PC-3 (cell line): ENCODE measurements at regions not wholly inside any gene's neighbourhood (a gene's known extent, or its start where the extent isn't known, plus 50 kb on each side); places are given as distances from the start of the nearest gene placed in this dataset.
A peak's percentile ranks its signal among the peaks of the same experiment; 100 is the strongest.

ENCODE experiments used
- ATAC-seq: fragments of 200-7000 bp; cut with Tn5 transposase; 2 replicates; pipeline ENCODE4 v1.9.1; 2020; ENCODE audit warnings: mild to moderate bottlenecking, moderate library complexity
- BruUV-seq: library from RNA; stranded (reverse); fragments of 400-500 nt; replicated peaks from 2 replicates; lab custom pipeline; 2021; lab: Mats Ljungman, UMichigan
- CTCF ChIA-PET: fragments of 300-600 bp; sonication (Branson Sonifier 250); formaldehyde crosslinking; loops from one replicate; lab custom pipeline; 2022; ENCODE audit warnings: antibody characterized with exemption; lab: Charles Lee
- POLR2A ChIA-PET: fragments of 300-600 bp; sonication (Branson Sonifier 250); formaldehyde crosslinking; loops from one replicate; lab custom pipeline; 2022; ENCODE audit warnings: antibody characterized with exemption; ENCODE audit not compliant: unreplicated experiment; lab: Charles Lee
- DNase-seq: peaks from one replicate; pipeline ENCODE4 v3.0.0-alpha.2; 2015
- H2AFZ ChIP-seq: fragments of 300-600 bp; sonication (generic); 2 replicates; pipeline ENCODE4 v1.6.0; 2016; ENCODE audit warnings: antibody characterized with exemption, low read length
- H3F3A ChIP-seq: fragments of 300-600 bp; sonication (generic); one replicate; pipeline ENCODE4 v1.6.0; 2017; ENCODE audit warnings: antibody characterized with exemption, low read length, control low read depth, mild to moderate bottlenecking; ENCODE audit not compliant: unreplicated experiment
- H3K27ac ChIP-seq: fragments of 300-600 bp; sonication (generic); 2 replicates; pipeline ENCODE4 v1.5.1; 2016; ENCODE audit warnings: mild to moderate bottlenecking, low read length
- H3K27me3 ChIP-seq: fragments of 300-600 bp; sonication (generic); 2 replicates; pipeline ENCODE4 v1.6.1; 2016; ENCODE audit warnings: low read length, mixed read lengths
- H3K36me3 ChIP-seq: fragments of 300-600 bp; sonication (generic); 2 replicates; pipeline ENCODE4 v1.6.1; 2016; ENCODE audit warnings: low read depth, mixed run types, low read length, mixed read lengths
- H3K4me1 ChIP-seq: fragments of 300-600 bp; sonication (generic); 2 replicates; pipeline ENCODE4 v1.5.1; 2016; ENCODE audit warnings: low read length; ENCODE audit not compliant: insufficient read depth
- H3K4me2 ChIP-seq: fragments of 300-600 bp; sonication (generic); 2 replicates; pipeline ENCODE4 v1.6.0; 2016; ENCODE audit warnings: low read length
- H3K4me3 ChIP-seq: fragments of 300-600 bp; sonication (generic); 2 replicates; pipeline ENCODE4 v1.5.1; 2016; ENCODE audit warnings: mild to moderate bottlenecking, low read length, mixed read lengths
- H3K79me2 ChIP-seq: fragments of 300-600 bp; sonication (generic); 2 replicates; pipeline ENCODE4 v1.6.1; 2017; ENCODE audit warnings: low read length, mixed read lengths
- H3K9ac ChIP-seq: fragments of 300-600 bp; sonication (generic); 2 replicates; pipeline ENCODE4 v1.6.0; 2016; ENCODE audit warnings: mild to moderate bottlenecking, low read length
- H3K9me2 ChIP-seq: fragments of 300-600 bp; sonication (generic); replicated peaks from 2 replicates; pipeline ENCODE4 v1.6.1; 2016; ENCODE audit warnings: mixed run types, low read length, mixed read lengths
- H3K9me3 ChIP-seq: fragments of 300-600 bp; sonication (generic); 2 replicates; pipeline ENCODE4 v1.6.1; 2016; ENCODE audit warnings: low read length, mixed read lengths
- H4K20me1 ChIP-seq: fragments of 300-600 bp; sonication (generic); 2 replicates; pipeline ENCODE4 v1.6.1; 2016; ENCODE audit warnings: low read length, mixed read lengths
- CTCF ChIP-seq: fragments of 300-600 bp; sonication (generic); conservative IDR thresholded peaks from 2 replicates; pipeline ENCODE4 v1.5.1; 2017; ENCODE audit warnings: antibody characterized with exemption, low read depth, mild to moderate bottlenecking, low read length
- EZH2 ChIP-seq: fragments of 300-600 bp; sonication (generic); IDR thresholded peaks from one replicate; pipeline ENCODE4 v1.6.1; 2017; ENCODE audit warnings: antibody characterized with exemption, mild to moderate bottlenecking, low read length; ENCODE audit not compliant: unreplicated experiment
- EZH2phosphoT487 ChIP-seq: fragments of 300-600 bp; sonication (generic); IDR thresholded peaks from 2 replicates; pipeline ENCODE4 v1.6.1; 2018; ENCODE audit warnings: mild to moderate bottlenecking, antibody characterized with exemption, low read length, borderline replicate concordance
- intact Hi-C: fragments of 100-400 bp; cut with micrococcal nuclease; formaldehyde crosslinking; loops from 2 replicates; pipeline ENCODE4 v1.9.0; 2023

DNA sequence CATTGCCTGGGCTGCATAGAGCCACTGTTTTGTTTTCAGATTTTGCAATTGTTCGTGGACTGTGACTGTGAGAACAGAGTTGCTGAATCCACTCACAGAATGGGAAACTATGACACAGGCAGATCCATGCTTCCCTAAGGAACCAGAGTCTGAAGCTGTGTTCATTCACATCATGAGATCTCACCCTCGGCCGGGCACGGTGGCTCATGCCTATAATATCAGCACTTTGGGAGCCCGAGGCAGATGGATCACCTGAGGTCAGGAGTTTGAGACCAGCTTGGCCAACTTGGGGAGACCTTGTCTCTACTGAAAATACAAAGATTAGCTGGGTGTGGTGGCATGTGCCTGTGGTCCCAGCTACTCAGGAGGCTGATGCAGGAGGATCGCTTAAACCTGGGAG is 139.2 kb upstream of the SALL4 start:
- 0 out of 2 replicates have a peak overlapping the region, but pooled peaks have one; percentile 1 for H2AFZ ChIP-seq
- no TSS peak for BruUV-seq
- no peak overlapping the region for H3K4me2 ChIP-seq
- POLR2A ChIA-PET: no interaction called here
- no peaks in the 10 kb centered on the region for H3K36me3 ChIP-seq
- H3K9me2 ChIP-seq: no peaks in the 10 kb centered on the region
- no peak overlapping the region for H3K9ac ChIP-seq
- CTCF ChIA-PET: no interaction called here
- DNase-seq (no peak), ATAC-seq (no peak)
- H4K20me1 ChIP-seq: no peaks in the 10 kb centered on the region
- peaks cover 5% of the 10 kb centered on the region for H3F3A ChIP-seq
- H3K27me3 ChIP-seq: no peaks in the 10 kb centered on the region
- no peak overlapping the region for H3K27ac ChIP-seq
- TF ChIP-seq EZH2: no peak
- TF ChIP-seq EZH2phosphoT487: no peak
- TF ChIP-seq CTCF: no peak
- no peak overlapping the region for H3K4me3 ChIP-seq
- intact Hi-C loops: no loop called here
- H3K9me3 ChIP-seq: no peaks in the 10 kb centered on the region
- H3K79me2 ChIP-seq: no peaks in the 10 kb centered on the region
- H3K4me1 ChIP-seq: peaks cover 16% of the 10 kb centered on the region

- ChIA-PET CTCF (no interaction called here), POLR2A (no interaction called here)
- no peaks in the 10 kb centered on the region for H4K20me1 ChIP-seq
- H3K79me2 ChIP-seq: no peaks in the 10 kb centered on the region
- no peaks in the 10 kb centered on the region for H3K36me3 ChIP-seq
- no peak for ATAC-seq
- H3K4me1 ChIP-seq: peaks cover 25% of the 10 kb centered on the region
- peak overlapping the region; percentile 29 for H3K27ac ChIP-seq
- BruUV-seq: no TSS peak
- no peak overlapping the region for H3K4me2 ChIP-seq
- peaks cover 5% of the 10 kb centered on the region for H3F3A ChIP-seq
- no peaks in the 10 kb centered on the region for H3K27me3 ChIP-seq
- TF ChIP-seq EZH2: no peak
- TF ChIP-seq CTCF: no peak
- no peak for TF ChIP-seq EZH2phosphoT487
- intact Hi-C loops: no loop called here
- H3K9me2 ChIP-seq: no peaks in the 10 kb centered on the region
- no peaks in the 10 kb centered on the region for H3K9me3 ChIP-seq
- H3K4me3 ChIP-seq: no peak overlapping the region
- H2AFZ ChIP-seq: no peak overlapping the region
- no peak overlapping the region for H3K9ac ChIP-seq
- no peak for DNase-seq
Observed at GRCh38 chr20:51939259-51939585, 136.9 kb upstream of the SALL4 start.

DNA sequence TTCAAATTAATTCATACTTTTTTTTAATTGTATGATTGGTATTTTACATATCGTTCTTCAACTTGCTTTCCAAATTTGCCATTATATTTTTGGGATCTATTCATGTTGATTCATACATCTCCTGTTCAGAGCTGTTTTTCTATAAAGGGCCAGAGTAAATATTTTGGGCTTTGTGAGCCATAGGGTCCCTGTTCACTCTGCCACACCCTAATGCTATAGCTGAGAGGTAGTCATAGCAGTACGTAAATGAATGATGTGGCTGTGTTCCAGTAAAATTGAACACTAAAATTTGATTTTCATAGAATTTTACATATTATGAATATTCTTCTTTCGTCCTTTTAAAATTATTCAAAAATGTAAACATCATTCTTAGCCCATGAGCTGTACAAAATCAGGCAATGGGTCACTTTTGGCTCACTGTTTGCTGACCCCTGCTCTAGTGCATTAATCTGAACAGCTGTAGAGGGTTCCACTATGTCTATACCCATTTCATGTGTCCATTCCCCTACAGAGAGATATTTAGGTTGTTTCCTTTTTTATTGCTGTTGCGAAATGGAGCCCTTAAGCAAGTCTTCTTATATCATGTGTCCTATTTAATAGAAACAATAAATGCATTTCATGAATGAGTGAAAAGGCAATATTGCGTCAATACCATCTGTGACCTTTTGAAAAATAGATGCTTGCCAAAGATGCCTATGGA is 136.4 kb upstream of the SALL4 start:
- peak; percentile 78 for DNase-seq
- H3K27me3 ChIP-seq: no peaks in the 10 kb centered on the region
- H3K9me3 ChIP-seq: no peaks in the 10 kb centered on the region
- peaks cover 31% of the 10 kb centered on the region for H3K4me1 ChIP-seq
- H3K36me3 ChIP-seq: no peaks in the 10 kb centered on the region
- no peak for TF ChIP-seq EZH2
- no peak for TF ChIP-seq EZH2phosphoT487
- TF ChIP-seq CTCF: no peak
- H3K4me3 ChIP-seq: no peak overlapping the region
- BruUV-seq: no TSS peak
- peaks cover 5% of the 10 kb centered on the region for H3F3A ChIP-seq
- ATAC-seq: peak; percentile 67
- H3K9ac ChIP-seq: no peak overlapping the region
- ChIA-PET CTCF (interaction anchor here (0.6 kb wide), 1 partner anchor 123 kb away, joined by 3 read pairs; no protein-coding TSS in a partner anchor), POLR2A (no interaction called here)
- no peak overlapping the region for H2AFZ ChIP-seq
- H3K9me2 ChIP-seq: no peaks in the 10 kb centered on the region
- intact Hi-C loops: no loop called here
- H4K20me1 ChIP-seq: no peaks in the 10 kb centered on the region
- H3K79me2 ChIP-seq: no peaks in the 10 kb centered on the region
- peak overlapping the region; percentile 46 for H3K27ac ChIP-seq
- peak overlapping the region; percentile 30 for H3K4me2 ChIP-seq
